ENCODE measurements at regions not wholly inside any gene's neighbourhood (a gene's known extent, or its start where the extent isn't known, plus 50 kb on each side); places are given as distances from the start of the nearest gene placed in this dataset.

DNA sequence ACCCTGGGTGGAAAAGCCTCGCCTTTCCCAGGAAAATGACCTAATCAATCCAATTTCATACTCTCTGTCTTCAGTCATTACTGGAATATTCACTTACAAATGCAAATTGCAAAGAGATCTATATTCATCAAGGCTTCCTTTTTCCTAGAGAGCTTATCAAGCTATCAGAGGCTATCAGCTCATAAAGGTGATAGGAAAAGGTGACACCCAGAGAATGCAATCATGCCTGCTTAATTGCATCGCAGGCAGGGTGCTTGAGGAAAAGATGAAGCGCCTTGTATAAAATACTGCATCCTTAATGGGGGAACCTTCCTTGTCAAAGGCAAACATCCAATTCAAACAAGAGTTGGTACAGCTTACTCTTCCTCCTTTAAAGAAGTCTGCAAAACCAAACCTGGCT is 59.7 kb downstream of the SHANK2 start:
- intact Hi-C loops (cut with DNase I): no loop called here
- no peak for DNase-seq (ENCODE audit: extremely low spot score in 2 of 2)
- H3K36me3 ChIP-seq: no peaks in the 10 kb centered on the region
- H3K9me3 ChIP-seq: no peaks in the 10 kb centered on the region
- TF ChIP-seq POLR2A (IDR thresholded peaks at IDR 0.05) (no peak), POLR2AphosphoS5 (IDR thresholded peaks at IDR 0.05; ENCODE audit: insufficient read depth in 1 of 2, low read depth in 1 of 2) (no peak)
- TF ChIP-seq, protein P1, sequence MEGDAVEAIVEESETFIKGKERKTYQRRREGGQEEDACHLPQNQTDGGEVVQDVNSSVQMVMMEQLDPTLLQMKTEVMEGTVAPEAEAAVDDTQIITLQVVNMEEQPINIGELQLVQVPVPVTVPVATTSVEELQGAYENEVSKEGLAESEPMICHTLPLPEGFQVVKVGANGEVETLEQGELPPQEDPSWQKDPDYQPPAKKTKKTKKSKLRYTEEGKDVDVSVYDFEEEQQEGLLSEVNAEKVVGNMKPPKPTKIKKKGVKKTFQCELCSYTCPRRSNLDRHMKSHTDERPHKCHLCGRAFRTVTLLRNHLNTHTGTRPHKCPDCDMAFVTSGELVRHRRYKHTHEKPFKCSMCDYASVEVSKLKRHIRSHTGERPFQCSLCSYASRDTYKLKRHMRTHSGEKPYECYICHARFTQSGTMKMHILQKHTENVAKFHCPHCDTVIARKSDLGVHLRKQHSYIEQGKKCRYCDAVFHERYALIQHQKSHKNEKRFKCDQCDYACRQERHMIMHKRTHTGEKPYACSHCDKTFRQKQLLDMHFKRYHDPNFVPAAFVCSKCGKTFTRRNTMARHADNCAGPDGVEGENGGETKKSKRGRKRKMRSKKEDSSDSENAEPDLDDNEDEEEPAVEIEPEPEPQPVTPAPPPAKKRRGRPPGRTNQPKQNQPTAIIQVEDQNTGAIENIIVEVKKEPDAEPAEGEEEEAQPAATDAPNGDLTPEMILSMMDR (IDR thresholded peaks at IDR 0.05): no peak
- no peak overlapping the region for H3K4me3 ChIP-seq
- H3K27ac ChIP-seq: no peak overlapping the region
- H3K27me3 ChIP-seq: no peaks in the 10 kb centered on the region
- H3K4me1 ChIP-seq: no peaks in the 10 kb centered on the region

DNA sequence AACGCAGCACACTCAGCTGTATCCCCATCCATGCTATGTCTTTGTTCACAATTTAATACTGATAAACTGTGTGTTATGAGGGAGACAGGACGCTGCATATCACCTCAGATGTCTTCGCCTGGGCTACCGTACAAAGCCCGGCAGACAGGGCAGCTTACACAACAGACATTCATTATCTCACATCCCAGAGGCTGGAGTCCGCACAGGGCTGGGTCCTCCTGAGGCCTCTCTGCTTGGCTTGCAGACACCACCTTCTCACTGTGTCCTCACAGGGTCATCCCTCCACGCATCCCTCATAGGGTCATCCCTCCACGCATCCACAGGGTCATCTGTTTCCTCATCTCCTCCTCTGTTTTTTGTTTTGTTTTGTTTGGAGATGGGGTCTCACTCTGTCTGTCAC is 61.2 kb downstream of the SHANK2 start:
- Histone ChIP-seq H3K9me3 (no peaks in the 10 kb centered on the region), H3K4me3 (no peak overlapping the region), H3K27me3 (no peaks in the 10 kb centered on the region), H3K27ac (no peak overlapping the region), H3K4me1 (no peaks in the 10 kb centered on the region), H3K36me3 (no peaks in the 10 kb centered on the region)
- DNase-seq (ENCODE audit: extremely low spot score in 2 of 2): no peak
- intact Hi-C loops (cut with DNase I): no loop called here
- TF ChIP-seq, protein P1 (IDR thresholded peaks at IDR 0.05): no peak

DNA sequence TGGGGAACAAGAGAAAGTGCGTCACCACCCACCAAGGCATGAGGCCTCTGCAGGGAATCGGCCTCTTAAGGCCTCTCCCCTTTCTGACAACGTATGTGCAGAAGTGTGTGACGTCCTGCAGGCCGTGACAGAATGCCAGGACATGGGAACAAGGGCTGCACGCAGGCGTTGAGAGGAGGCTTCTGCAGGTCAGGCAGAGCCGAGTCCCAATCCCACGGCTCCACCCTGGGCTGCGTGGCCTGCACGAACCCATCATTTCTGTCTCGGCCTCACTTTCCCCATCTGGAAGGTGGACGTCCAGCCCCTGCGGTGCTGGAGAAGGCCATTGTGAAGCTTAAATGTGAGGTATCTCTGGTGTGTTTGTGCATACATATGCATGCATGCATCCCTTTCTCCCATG is 61.8 kb downstream of the SHANK2 start:
- no peak overlapping the region for H3K27ac ChIP-seq
- no peaks in the 10 kb centered on the region for H3K36me3 ChIP-seq
- intact Hi-C loops (cut with DNase I): no loop called here
- no peaks in the 10 kb centered on the region for H3K4me1 ChIP-seq
- H3K9me3 ChIP-seq: no peaks in the 10 kb centered on the region
- no peak for DNase-seq (ENCODE audit: extremely low spot score in 2 of 2)
- no peaks in the 10 kb centered on the region for H3K27me3 ChIP-seq
- no peak for TF ChIP-seq POLR2A (IDR thresholded peaks at IDR 0.05)
- TF ChIP-seq, protein P1 (IDR thresholded peaks at IDR 0.05): no peak
- no peak for TF ChIP-seq POLR2AphosphoS5 (IDR thresholded peaks at IDR 0.05; ENCODE audit: insufficient read depth in 1 of 2, low read depth in 1 of 2)
- H3K4me3 ChIP-seq: no peak overlapping the region

DNA sequence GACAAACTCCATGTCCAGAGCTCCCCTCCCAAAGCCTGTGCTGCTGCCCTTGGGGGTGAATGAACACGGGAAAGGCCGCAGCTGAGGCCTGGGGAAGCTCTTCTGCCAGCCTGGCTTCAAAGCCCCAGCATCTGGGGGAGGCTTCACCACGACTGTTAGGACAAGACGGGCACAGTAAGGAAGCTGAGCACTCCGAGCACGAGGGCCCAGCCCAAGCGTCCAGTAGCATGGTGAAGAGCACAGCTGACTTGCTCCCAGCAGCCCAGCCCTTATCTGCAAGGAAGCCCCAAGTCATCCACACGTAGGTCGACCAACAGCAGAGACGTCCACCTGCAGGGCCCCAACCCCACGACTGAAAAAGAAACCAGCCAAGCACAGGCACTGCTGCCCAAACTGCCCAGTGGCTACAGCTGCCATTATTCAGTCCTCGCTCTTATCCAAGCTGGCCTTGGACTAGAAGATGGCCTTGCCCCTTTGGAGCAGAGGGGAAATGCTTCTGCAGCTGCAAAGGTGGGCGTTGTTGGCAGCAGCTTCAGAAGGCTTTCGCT is 62.5 kb downstream of the SHANK2 start:
- H3K36me3 ChIP-seq: no peaks in the 10 kb centered on the region
- TF ChIP-seq, protein P1 (IDR thresholded peaks at IDR 0.05): no peak
- no peak for TF ChIP-seq POLR2A (IDR thresholded peaks at IDR 0.05)
- TF ChIP-seq POLR2AphosphoS5 (IDR thresholded peaks at IDR 0.05; ENCODE audit: insufficient read depth in 1 of 2, low read depth in 1 of 2): no peak
- no peak overlapping the region for H3K27ac ChIP-seq
- no peaks in the 10 kb centered on the region for H3K9me3 ChIP-seq
- H3K4me1 ChIP-seq: no peaks in the 10 kb centered on the region
- DNase-seq (ENCODE audit: extremely low spot score in 2 of 2): no peak
- no peak overlapping the region for H3K4me3 ChIP-seq
- intact Hi-C loops (cut with DNase I): loop anchor here (5.0 kb wide), 1 partner anchor 603 kb away; no protein-coding TSS in a partner anchor
- H3K27me3 ChIP-seq: no peaks in the 10 kb centered on the region

DNA sequence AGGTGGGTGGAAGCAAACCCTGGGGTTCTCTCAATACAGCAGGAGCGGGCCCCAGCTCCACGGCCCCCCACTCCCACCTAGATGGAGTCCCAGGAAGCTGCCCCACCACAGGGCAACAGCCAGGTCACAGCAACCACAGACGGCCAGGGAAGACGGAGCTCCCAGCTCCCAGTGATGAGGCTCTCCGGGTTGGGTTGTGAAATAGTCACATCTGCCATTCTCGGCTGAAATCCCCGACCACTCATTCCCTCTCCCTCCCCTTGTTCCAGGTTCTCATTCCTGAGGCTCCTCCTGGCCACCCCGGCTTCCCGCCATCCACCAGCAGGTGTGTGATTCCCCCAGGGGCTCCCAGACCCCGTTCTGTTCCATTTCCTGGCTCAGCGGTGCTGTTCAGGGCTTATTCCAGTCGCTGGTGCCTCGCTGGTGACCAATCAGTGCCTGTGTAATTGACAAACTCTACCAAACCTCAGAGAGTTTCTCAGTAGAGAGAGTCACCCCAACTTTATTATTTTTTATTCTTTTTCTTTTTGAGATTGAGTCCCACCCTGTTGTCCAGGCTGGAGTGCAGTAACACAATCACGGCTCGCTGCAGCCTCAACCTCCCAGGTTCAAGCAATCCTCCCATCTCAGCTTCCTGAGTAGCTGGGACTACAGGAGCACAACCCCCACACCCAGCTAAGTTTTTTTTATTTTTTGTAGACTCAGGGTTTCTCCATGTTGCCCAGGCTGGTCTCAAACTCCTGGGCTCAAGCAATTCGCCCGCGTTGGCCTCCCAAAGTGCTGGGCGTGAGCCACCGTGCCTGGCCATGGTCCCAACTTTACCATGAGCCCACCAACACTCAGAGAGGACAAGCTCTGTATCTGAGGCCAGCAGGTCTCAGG is 63.2 kb downstream of the SHANK2 start:
- H3K4me3 ChIP-seq: no peak overlapping the region
- TF ChIP-seq, protein P1 (IDR thresholded peaks at IDR 0.05): no peak
- no peak for TF ChIP-seq POLR2A (IDR thresholded peaks at IDR 0.05)
- no peak for TF ChIP-seq POLR2AphosphoS5 (IDR thresholded peaks at IDR 0.05; ENCODE audit: insufficient read depth in 1 of 2, low read depth in 1 of 2)
- no peaks in the 10 kb centered on the region for H3K9me3 ChIP-seq
- no peak overlapping the region for H3K27ac ChIP-seq
- intact Hi-C loops (cut with DNase I): loop anchor here (5.0 kb wide), 1 partner anchor 602 kb away; no protein-coding TSS in a partner anchor
- no peak for DNase-seq (ENCODE audit: extremely low spot score in 2 of 2)
- H3K4me1 ChIP-seq: no peaks in the 10 kb centered on the region
- no peaks in the 10 kb centered on the region for H3K27me3 ChIP-seq
- H3K36me3 ChIP-seq: no peaks in the 10 kb centered on the region
